Ishikawa (cell line): ENCODE measurements at regions not wholly inside any gene's neighbourhood (a gene's known extent, or its start where the extent isn't known, plus 50 kb on each side); places are given as distances from the start of the nearest gene placed in this dataset.

Experiments used
- CEBPB ChIP-seq: IDR thresholded peaks from 2 replicates; pipeline ENCODE4 v1.6.1; 2012
- CREB1 ChIP-seq: IDR thresholded peaks from 2 replicates; pipeline ENCODE4 v1.6.1; 2012; ENCODE audit warnings: low read depth
- EGR1 ChIP-seq: IDR thresholded peaks from 2 replicates; pipeline ENCODE4 v1.6.1; 2012
- EP300 ChIP-seq: IDR thresholded peaks from 2 replicates; pipeline ENCODE4 v1.6.1; 2012; ENCODE audit warnings: borderline replicate concordance
- FOXM1 ChIP-seq: IDR thresholded peaks from 2 replicates; pipeline ENCODE4 v1.6.1; 2012; ENCODE audit warnings: low read depth, borderline replicate concordance
- RAD21 ChIP-seq: IDR thresholded peaks from 2 replicates; pipeline ENCODE4 v1.6.1; 2012; ENCODE audit warnings: low read depth
- TAF1 ChIP-seq: IDR thresholded peaks from 2 replicates; pipeline ENCODE4 v1.6.1; 2012; ENCODE audit warnings: low read depth, mild to moderate bottlenecking
- TCF12 ChIP-seq: IDR thresholded peaks from 2 replicates; pipeline ENCODE4 v1.6.1; 2012; ENCODE audit warnings: low read depth
- TEAD4 ChIP-seq: IDR thresholded peaks from 2 replicates; pipeline ENCODE4 v1.6.1; 2012
- YY1 ChIP-seq: IDR thresholded peaks from 2 replicates; pipeline ENCODE4 v1.6.1; 2012; ENCODE audit warnings: low read depth
- ZBTB7A ChIP-seq: IDR thresholded peaks from 2 replicates; pipeline ENCODE4 v1.6.1; 2012; ENCODE audit warnings: low read depth
- TF ChIP-seq, protein P1 (sequence below): IDR thresholded peaks from 2 replicates; pipeline ENCODE4 v1.6.1; 2012; ENCODE audit warnings: low read depth, mild to moderate bottlenecking
- TF ChIP-seq, protein P2 (sequence below): IDR thresholded peaks from 2 replicates; pipeline ENCODE4 v1.6.1; 2012
- TF ChIP-seq, protein P3 (sequence below): IDR thresholded peaks from 2 replicates; pipeline ENCODE4 v1.6.1; 2012

DNA sequence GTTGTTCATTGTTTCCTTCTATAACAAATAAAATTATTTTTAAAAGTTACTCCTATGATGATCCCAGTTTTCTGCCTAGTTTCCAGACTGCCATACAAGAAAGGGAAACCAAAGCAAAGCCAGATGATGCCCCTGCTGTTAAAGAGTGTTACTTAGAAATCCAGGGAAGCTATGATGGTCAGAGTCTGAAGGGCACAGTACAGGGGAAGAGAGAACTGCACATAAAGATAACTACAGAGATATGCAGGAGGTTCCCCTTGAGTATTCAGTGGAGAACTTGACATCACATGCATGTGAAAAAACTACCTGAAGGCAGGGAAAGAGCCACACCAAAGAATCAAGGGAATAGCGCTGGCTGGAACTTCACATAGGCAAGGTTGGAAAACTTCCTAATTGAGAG lies 494.2 kb upstream of the FSTL5 start:
- TF ChIP-seq RAD21, result no peak
- TF ChIP-seq, protein P1, sequence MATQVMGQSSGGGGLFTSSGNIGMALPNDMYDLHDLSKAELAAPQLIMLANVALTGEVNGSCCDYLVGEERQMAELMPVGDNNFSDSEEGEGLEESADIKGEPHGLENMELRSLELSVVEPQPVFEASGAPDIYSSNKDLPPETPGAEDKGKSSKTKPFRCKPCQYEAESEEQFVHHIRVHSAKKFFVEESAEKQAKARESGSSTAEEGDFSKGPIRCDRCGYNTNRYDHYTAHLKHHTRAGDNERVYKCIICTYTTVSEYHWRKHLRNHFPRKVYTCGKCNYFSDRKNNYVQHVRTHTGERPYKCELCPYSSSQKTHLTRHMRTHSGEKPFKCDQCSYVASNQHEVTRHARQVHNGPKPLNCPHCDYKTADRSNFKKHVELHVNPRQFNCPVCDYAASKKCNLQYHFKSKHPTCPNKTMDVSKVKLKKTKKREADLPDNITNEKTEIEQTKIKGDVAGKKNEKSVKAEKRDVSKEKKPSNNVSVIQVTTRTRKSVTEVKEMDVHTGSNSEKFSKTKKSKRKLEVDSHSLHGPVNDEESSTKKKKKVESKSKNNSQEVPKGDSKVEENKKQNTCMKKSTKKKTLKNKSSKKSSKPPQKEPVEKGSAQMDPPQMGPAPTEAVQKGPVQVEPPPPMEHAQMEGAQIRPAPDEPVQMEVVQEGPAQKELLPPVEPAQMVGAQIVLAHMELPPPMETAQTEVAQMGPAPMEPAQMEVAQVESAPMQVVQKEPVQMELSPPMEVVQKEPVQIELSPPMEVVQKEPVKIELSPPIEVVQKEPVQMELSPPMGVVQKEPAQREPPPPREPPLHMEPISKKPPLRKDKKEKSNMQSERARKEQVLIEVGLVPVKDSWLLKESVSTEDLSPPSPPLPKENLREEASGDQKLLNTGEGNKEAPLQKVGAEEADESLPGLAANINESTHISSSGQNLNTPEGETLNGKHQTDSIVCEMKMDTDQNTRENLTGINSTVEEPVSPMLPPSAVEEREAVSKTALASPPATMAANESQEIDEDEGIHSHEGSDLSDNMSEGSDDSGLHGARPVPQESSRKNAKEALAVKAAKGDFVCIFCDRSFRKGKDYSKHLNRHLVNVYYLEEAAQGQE, result no peak
- TF ChIP-seq TEAD4, result no peak
- TF ChIP-seq EP300, result no peak
- no peak for TF ChIP-seq CEBPB
- no peak for TF ChIP-seq FOXM1
- TF ChIP-seq, protein P2, sequence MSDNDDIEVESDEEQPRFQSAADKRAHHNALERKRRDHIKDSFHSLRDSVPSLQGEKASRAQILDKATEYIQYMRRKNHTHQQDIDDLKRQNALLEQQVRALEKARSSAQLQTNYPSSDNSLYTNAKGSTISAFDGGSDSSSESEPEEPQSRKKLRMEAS, result no peak
- TF ChIP-seq YY1, result no peak
- TF ChIP-seq EGR1, result no peak
- no peak for TF ChIP-seq TAF1
- TF ChIP-seq TCF12, result no peak
- no peak for TF ChIP-seq CREB1
- TF ChIP-seq ZBTB7A, result no peak
- TF ChIP-seq, protein P3, sequence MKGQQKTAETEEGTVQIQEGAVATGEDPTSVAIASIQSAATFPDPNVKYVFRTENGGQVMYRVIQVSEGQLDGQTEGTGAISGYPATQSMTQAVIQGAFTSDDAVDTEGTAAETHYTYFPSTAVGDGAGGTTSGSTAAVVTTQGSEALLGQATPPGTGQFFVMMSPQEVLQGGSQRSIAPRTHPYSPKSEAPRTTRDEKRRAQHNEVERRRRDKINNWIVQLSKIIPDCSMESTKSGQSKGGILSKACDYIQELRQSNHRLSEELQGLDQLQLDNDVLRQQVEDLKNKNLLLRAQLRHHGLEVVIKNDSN, result no peak
